ENCODE measurements at regions not wholly inside any gene's neighbourhood (a gene's known extent, or its start where the extent isn't known, plus 50 kb on each side); places are given as distances from the start of the nearest gene placed in this dataset.

DNA sequence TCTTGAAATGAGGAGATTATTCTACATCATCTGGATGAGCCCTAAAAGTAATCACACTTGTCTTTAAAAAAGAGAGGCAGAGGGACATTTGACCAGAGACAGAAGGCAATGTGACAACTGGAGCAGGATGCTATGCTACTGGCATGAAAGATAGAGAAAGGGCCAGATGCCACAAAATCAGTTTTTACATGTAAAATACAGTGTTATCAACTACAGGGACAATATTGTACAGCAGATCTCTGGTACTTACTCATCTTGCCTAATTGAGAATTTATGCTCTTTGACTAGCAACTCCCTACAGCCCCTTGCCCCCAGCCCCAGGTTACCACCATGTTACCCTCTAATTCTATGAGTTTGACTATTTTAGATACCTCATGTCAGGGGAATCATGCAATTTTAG lies 633.4 kb downstream of the LTN1 start:
- dilution Hi-C loops (cut with MboI; ENCODE audit: extremely low pct_ligation_motif_present, low sequenced_read_pairs) (no loop called here), intact Hi-C loops (cut with micrococcal nuclease) (no loop called here)
- POLR2A ChIA-PET, result no interaction called here
- no peaks in the 10 kb centered on the region for H4K20me1 ChIP-seq (replicated peaks; ENCODE audit: control insufficient read depth, extremely low read depth, insufficient read depth, low read length)
- no peaks in the 10 kb centered on the region for H3K27me3 ChIP-seq (ENCODE audit: control insufficient read depth in 2 of 2, insufficient read depth in 2 of 2, low read length in 2 of 2)
- no peaks in the 10 kb centered on the region for H3K9me3 ChIP-seq (replicated peaks; ENCODE audit: control insufficient read depth, insufficient read depth, low read length)
- H3K27ac ChIP-seq (ENCODE audit: insufficient read depth, low read depth, low read length), result no peak overlapping the region
- no TSS peak for BruUV-seq (replicated peaks)
- no peak overlapping the region for H3K4me3 ChIP-seq (replicated peaks in 1 of 3; ENCODE audit: insufficient read depth in 1 of 3, low read depth in 1 of 3, low read length in 3 of 3)
- H3K4me2 ChIP-seq (ENCODE audit: insufficient read depth, low read length), result no peak overlapping the region
- H3K4me1 ChIP-seq (ENCODE audit: control insufficient read depth, extremely low read depth, insufficient read depth, low read length), result no peaks in the 10 kb centered on the region
- no peak for FAIRE-seq
- DNase-seq (ENCODE audit: low read depth, low spot score), result no peak
- TF ChIP-seq POLR2AphosphoS5 (IDR thresholded peaks at IDR 0.05; ENCODE audit: insufficient read depth, low read depth, low read length), result no peak
- TF ChIP-seq GATA2 (IDR thresholded peaks at IDR 0.05; ENCODE audit: insufficient read depth, insufficient read length, low read depth, low read length), result no peak
- TF ChIP-seq, protein P1, sequence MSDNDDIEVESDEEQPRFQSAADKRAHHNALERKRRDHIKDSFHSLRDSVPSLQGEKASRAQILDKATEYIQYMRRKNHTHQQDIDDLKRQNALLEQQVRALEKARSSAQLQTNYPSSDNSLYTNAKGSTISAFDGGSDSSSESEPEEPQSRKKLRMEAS (IDR thresholded peaks at IDR 0.05; ENCODE audit: insufficient read depth, insufficient read length), result no peak
- TF ChIP-seq, protein P2, sequence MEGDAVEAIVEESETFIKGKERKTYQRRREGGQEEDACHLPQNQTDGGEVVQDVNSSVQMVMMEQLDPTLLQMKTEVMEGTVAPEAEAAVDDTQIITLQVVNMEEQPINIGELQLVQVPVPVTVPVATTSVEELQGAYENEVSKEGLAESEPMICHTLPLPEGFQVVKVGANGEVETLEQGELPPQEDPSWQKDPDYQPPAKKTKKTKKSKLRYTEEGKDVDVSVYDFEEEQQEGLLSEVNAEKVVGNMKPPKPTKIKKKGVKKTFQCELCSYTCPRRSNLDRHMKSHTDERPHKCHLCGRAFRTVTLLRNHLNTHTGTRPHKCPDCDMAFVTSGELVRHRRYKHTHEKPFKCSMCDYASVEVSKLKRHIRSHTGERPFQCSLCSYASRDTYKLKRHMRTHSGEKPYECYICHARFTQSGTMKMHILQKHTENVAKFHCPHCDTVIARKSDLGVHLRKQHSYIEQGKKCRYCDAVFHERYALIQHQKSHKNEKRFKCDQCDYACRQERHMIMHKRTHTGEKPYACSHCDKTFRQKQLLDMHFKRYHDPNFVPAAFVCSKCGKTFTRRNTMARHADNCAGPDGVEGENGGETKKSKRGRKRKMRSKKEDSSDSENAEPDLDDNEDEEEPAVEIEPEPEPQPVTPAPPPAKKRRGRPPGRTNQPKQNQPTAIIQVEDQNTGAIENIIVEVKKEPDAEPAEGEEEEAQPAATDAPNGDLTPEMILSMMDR (IDR thresholded peaks at IDR 0.05; ENCODE audit: extremely low read depth in 1 of 2, insufficient read depth in 1 of 2, low read depth in 1 of 2, low read length in 2 of 2), result no peak
- H3K9me1 ChIP-seq (replicated peaks; ENCODE audit: control insufficient read depth, extremely low read depth, insufficient read depth, low read length), result no peaks in the 10 kb centered on the region
- no peak overlapping the region for H2AFZ ChIP-seq (ENCODE audit: low read depth, low read length)
- no peaks in the 10 kb centered on the region for H3K79me2 ChIP-seq (ENCODE audit: control insufficient read depth, insufficient read depth, low read length)
- no peaks in the 10 kb centered on the region for H3K36me3 ChIP-seq (ENCODE audit: control insufficient read depth in 2 of 2, extremely low read depth in 1 of 2, insufficient read depth in 2 of 2, low read length in 2 of 2)
- CTCF ChIA-PET, result no interaction called here
- H3K9ac ChIP-seq (replicated peaks; ENCODE audit: extremely low read depth, insufficient read depth, low read length), result no peak overlapping the region

DNA sequence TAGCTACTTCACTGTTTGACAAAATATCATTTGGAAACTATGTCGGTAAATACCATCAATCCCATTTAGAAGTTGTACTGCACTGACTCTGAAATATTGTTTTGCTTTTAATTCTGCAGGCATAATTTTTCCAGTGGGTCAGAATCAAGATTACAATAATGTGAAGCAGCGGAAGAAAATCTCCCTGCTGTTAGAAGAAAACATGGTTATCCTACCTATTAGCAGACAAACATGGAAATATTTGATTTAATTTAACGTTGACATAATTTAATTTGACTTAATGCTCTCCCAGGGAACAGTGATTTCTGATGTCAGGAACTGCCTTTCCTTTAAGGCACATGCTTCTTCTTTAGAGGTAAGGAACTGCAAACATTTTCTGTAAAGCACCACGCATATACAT lies 634.0 kb downstream of the LTN1 start:
- H2AFZ ChIP-seq (ENCODE audit: low read depth, low read length), result no peak overlapping the region
- no peaks in the 10 kb centered on the region for H3K36me3 ChIP-seq (ENCODE audit: control insufficient read depth in 2 of 2, extremely low read depth in 1 of 2, insufficient read depth in 2 of 2, low read length in 2 of 2)
- H3K4me2 ChIP-seq (ENCODE audit: insufficient read depth, low read length), result no peak overlapping the region
- FAIRE-seq, result no peak
- ChIA-PET CTCF (no interaction called here), POLR2A (no interaction called here)
- H4K20me1 ChIP-seq (replicated peaks; ENCODE audit: control insufficient read depth, extremely low read depth, insufficient read depth, low read length), result no peaks in the 10 kb centered on the region
- intact Hi-C loops (cut with micrococcal nuclease) (no loop called here), dilution Hi-C loops (cut with MboI; ENCODE audit: extremely low pct_ligation_motif_present, low sequenced_read_pairs) (no loop called here)
- H3K9me3 ChIP-seq (replicated peaks; ENCODE audit: control insufficient read depth, insufficient read depth, low read length), result no peaks in the 10 kb centered on the region
- no peak overlapping the region for H3K9ac ChIP-seq (replicated peaks; ENCODE audit: extremely low read depth, insufficient read depth, low read length)
- BruUV-seq (replicated peaks), result no TSS peak
- H3K9me1 ChIP-seq (replicated peaks; ENCODE audit: control insufficient read depth, extremely low read depth, insufficient read depth, low read length), result no peaks in the 10 kb centered on the region
- no peak overlapping the region for H3K27ac ChIP-seq (ENCODE audit: insufficient read depth, low read depth, low read length)
- H3K79me2 ChIP-seq (ENCODE audit: control insufficient read depth, insufficient read depth, low read length), result no peaks in the 10 kb centered on the region
- no peaks in the 10 kb centered on the region for H3K4me1 ChIP-seq (ENCODE audit: control insufficient read depth, extremely low read depth, insufficient read depth, low read length)
- no peak for TF ChIP-seq GATA2 (IDR thresholded peaks at IDR 0.05; ENCODE audit: insufficient read depth, insufficient read length, low read depth, low read length)
- no peak for TF ChIP-seq MYC (IDR thresholded peaks at IDR 0.05; ENCODE audit: low read depth, low read length)
- no peak for TF ChIP-seq POLR2AphosphoS5 (IDR thresholded peaks at IDR 0.05; ENCODE audit: insufficient read depth, low read depth, low read length)
- no peak for TF ChIP-seq EZH2 (IDR thresholded peaks at IDR 0.05; ENCODE audit: borderline replicate concordance, low read depth, low read length, severe bottlenecking)
- H3K27me3 ChIP-seq (ENCODE audit: control insufficient read depth in 2 of 2, insufficient read depth in 2 of 2, low read length in 2 of 2), result no peaks in the 10 kb centered on the region
- no peak overlapping the region for H3K4me3 ChIP-seq (replicated peaks in 1 of 3; ENCODE audit: insufficient read depth in 1 of 3, low read depth in 1 of 3, low read length in 3 of 3)
- no peak for DNase-seq (ENCODE audit: low read depth, low spot score)
